H9 (cell line): ENCODE measurements at regions not wholly inside any gene's neighbourhood (a gene's known extent, or its start where the extent isn't known, plus 50 kb on each side); places are given as distances from the start of the nearest gene placed in this dataset.

Experiments used
- DNase-seq: peaks from one replicate; pipeline ENCODE4 v3.0.0-alpha.2; 2017
- H2AFZ ChIP-seq: one replicate; pipeline ENCODE4 v1.6.1; 2013; ENCODE audit warnings: mild to moderate bottlenecking, low read length, control low read depth, moderate library complexity
- H2AK5ac ChIP-seq: 2 replicates; pipeline ENCODE4 v1.6.1; 2013; ENCODE audit warnings: low read length, control low read depth, mixed read lengths; ENCODE audit not compliant: insufficient read length
- H2BK120ac ChIP-seq: one replicate; pipeline ENCODE4 v1.6.1; 2013; ENCODE audit warnings: low read depth, mild to moderate bottlenecking, low read length, control low read depth, inconsistent platforms; ENCODE audit not compliant: poor library complexity, severe bottlenecking
- H2BK12ac ChIP-seq: 2 replicates; pipeline ENCODE4 v1.6.1; 2013; ENCODE audit warnings: low read length, control low read depth, mixed read lengths, low read depth; ENCODE audit not compliant: insufficient read length
- H2BK15ac ChIP-seq: 2 replicates; pipeline ENCODE4 v1.6.1; 2013; ENCODE audit warnings: low read depth, low read length, control low read depth
- H2BK20ac ChIP-seq: one replicate; pipeline ENCODE4 v1.6.1; 2013; ENCODE audit warnings: low read depth, mild to moderate bottlenecking, low read length, control low read depth, inconsistent platforms; ENCODE audit not compliant: poor library complexity, severe bottlenecking
- H2BK5ac ChIP-seq: 2 replicates; pipeline ENCODE4 v1.6.1; 2013; ENCODE audit warnings: low read length, control low read depth, mixed read lengths; ENCODE audit not compliant: insufficient read length
- H3K14ac ChIP-seq: 2 replicates; pipeline ENCODE4 v1.6.1; 2013; ENCODE audit warnings: low read length, control low read depth; ENCODE audit not compliant: insufficient read depth
- H3K18ac ChIP-seq: 2 replicates; pipeline ENCODE4 v1.6.1; 2013; ENCODE audit warnings: low read depth, mild to moderate bottlenecking, mixed read lengths, low read length, control low read depth; ENCODE audit not compliant: insufficient read length
- H3K23ac ChIP-seq: 2 replicates; pipeline ENCODE4 v1.6.1; 2013; ENCODE audit warnings: low read length, control low read depth, mixed read lengths, low read depth; ENCODE audit not compliant: insufficient read length
- H3K23me2 ChIP-seq: 2 replicates; pipeline ENCODE4 v1.6.1; 2013; ENCODE audit warnings: low read depth, mild to moderate bottlenecking, mixed read lengths, low read length, control low read depth; ENCODE audit not compliant: insufficient read length, poor library complexity, severe bottlenecking
- H3K27ac ChIP-seq: 2 replicates; pipeline ENCODE4 v1.5.1; 2013; ENCODE audit warnings: low read length, control low read depth, mixed read lengths, low read depth; ENCODE audit not compliant: insufficient read length
- H3K27me3 ChIP-seq: 2 replicates; pipeline ENCODE4 v1.6.1; 2013; ENCODE audit warnings: low read length, control low read depth, inconsistent platforms; ENCODE audit not compliant: insufficient read depth
- H3K4ac ChIP-seq: 2 replicates; pipeline ENCODE4 v1.6.1; 2013; ENCODE audit warnings: low read depth, mild to moderate bottlenecking, control low read depth, inconsistent platforms, low read length, moderate library complexity
- H3K4me1 ChIP-seq: 2 replicates; pipeline ENCODE4 v1.6.1; 2013; ENCODE audit warnings: low read length, control low read depth, inconsistent platforms; ENCODE audit not compliant: insufficient read depth
- H3K4me2 ChIP-seq: 2 replicates; pipeline ENCODE4 v1.6.1; 2013; ENCODE audit warnings: low read length, control low read depth, mixed read lengths; ENCODE audit not compliant: insufficient read length, insufficient read depth
- H3K56ac ChIP-seq: 2 replicates; pipeline ENCODE4 v1.6.1; 2013; ENCODE audit warnings: low read depth, mild to moderate bottlenecking, mixed read lengths, low read length, control low read depth; ENCODE audit not compliant: insufficient read length
- H3K79me1 ChIP-seq: 2 replicates; pipeline ENCODE4 v1.6.1; 2013; ENCODE audit warnings: low read depth, mild to moderate bottlenecking, moderate library complexity, low read length, control low read depth, inconsistent platforms; ENCODE audit not compliant: insufficient read depth, poor library complexity, severe bottlenecking
- H3K79me2 ChIP-seq: 2 replicates; pipeline ENCODE4 v1.6.1; 2013; ENCODE audit warnings: low read length, control low read depth, inconsistent platforms; ENCODE audit not compliant: insufficient read depth
- H3K9ac ChIP-seq: 2 replicates; pipeline ENCODE4 v1.6.1; 2013; ENCODE audit warnings: low read length, control low read depth, mixed read lengths; ENCODE audit not compliant: insufficient read length; ENCODE audit errors: extremely low read depth
- H3K9me3 ChIP-seq: one replicate; pipeline ENCODE4 v1.6.1; 2013; ENCODE audit warnings: low read depth, low read length, inconsistent platforms; ENCODE audit not compliant: control insufficient read depth
- H3T11ph ChIP-seq: one replicate; pipeline ENCODE4 v1.6.1; 2013; ENCODE audit warnings: mild to moderate bottlenecking, low read length, control low read depth, inconsistent platforms
- H4K20me1 ChIP-seq: one replicate; pipeline ENCODE4 v1.6.1; 2013; ENCODE audit not compliant: control insufficient read depth, insufficient read length, insufficient read depth
- H4K5ac ChIP-seq: 2 replicates; pipeline ENCODE4 v1.6.1; 2013; ENCODE audit warnings: low read depth, mild to moderate bottlenecking, mixed read lengths, low read length, control low read depth; ENCODE audit not compliant: insufficient read length
- H4K8ac ChIP-seq: replicated peaks from 2 replicates; pipeline ENCODE4 v1.6.1; 2013; ENCODE audit warnings: low read length, control low read depth, mixed read lengths, low read depth; ENCODE audit not compliant: insufficient read length
- H4K91ac ChIP-seq: 2 replicates; pipeline ENCODE4 v1.6.1; 2013; ENCODE audit warnings: low read depth, mild to moderate bottlenecking, moderate library complexity, mixed read lengths, low read length, control low read depth; ENCODE audit not compliant: insufficient read length
- H3K27ac Mint-ChIP-seq, 3 experiments: 2 replicates in 2 of 3; 3 replicates in 1 of 3; pipeline ENCODE4 v1.8.0; 2020 to 2021; ENCODE audit warnings: mixed read lengths in 3 of 3, mild to moderate bottlenecking in 1 of 3, moderate library complexity in 1 of 3
- H3K27me3 Mint-ChIP-seq: 2 replicates; pipeline ENCODE4 v1.8.0; 2021; ENCODE audit warnings: low read depth, mild to moderate bottlenecking, moderate library complexity, mixed read lengths
- H3K36me3 Mint-ChIP-seq, 3 experiments: 2 replicates in 2 of 3; 3 replicates in 1 of 3; pipeline ENCODE4 v1.8.0; 2020 to 2021; ENCODE audit warnings: low read depth in 3 of 3, mixed read lengths in 3 of 3; ENCODE audit not compliant: insufficient read depth in 1 of 3
- H3K4me1 Mint-ChIP-seq, 2 experiments: 2 replicates each; pipeline ENCODE4 v1.8.0; 2020; ENCODE audit warnings: mixed read lengths in 2 of 2
- H3K4me3 Mint-ChIP-seq, 2 experiments: 2 replicates in 1 of 2; 3 replicates in 1 of 2; pipeline ENCODE4 v1.8.0; 2020 to 2021; ENCODE audit warnings: mild to moderate bottlenecking in 2 of 2, mixed read lengths in 2 of 2, moderate library complexity in 1 of 2
- H3K9me3 Mint-ChIP-seq, 2 experiments: 2 replicates in 1 of 2; 3 replicates in 1 of 2; pipeline ENCODE4 v1.8.0; 2020; ENCODE audit warnings: mild to moderate bottlenecking in 2 of 2, mixed read lengths in 2 of 2, moderate library complexity in 1 of 2
- WGBS: extraction: QIAGEN DNeasy Blood & Tissue Kit; methylation state at CpG from one replicate; pipeline ENCODE4 v1.1.7; 2013; ENCODE audit warnings: missing lambda C conversion rate, low lambda C conversion rate, mixed read lengths; ENCODE audit not compliant: insufficient read length; ENCODE audit errors: extremely low coverage; 5-methylcytosine and 5-hydroxymethylcytosine counted together
- TF ChIP-seq, protein P1 (sequence below): fragments of 200-600 bp; sonication (generic); conservative IDR thresholded peaks from 3 replicates; pipeline ENCODE4 v1.8.0; 2021; ENCODE audit warnings: antibody characterized with exemption, mild to moderate bottlenecking

DNA sequence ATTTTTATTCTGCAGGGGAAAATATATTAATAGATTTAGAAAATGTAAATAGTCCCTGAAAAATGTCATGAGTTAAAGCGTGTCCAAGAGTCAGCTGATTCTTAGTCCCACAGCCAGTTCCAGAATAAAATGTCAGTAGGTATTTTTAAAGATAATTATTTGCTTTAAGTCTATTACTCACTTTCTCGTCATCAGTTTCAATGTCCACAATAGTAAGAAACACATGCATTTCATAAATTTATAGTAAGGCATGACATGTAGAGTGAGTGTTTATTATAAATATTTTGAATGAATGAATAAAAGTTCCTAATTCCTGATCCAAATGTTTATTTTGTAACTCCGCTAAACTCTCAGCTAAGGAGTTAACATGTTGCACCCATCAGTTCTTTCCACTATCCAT is 1044.0 kb upstream of the PIK3C3 start:
- no peaks in the 10 kb centered on the region for H3K9me3 ChIP-seq
- H3T11ph ChIP-seq = no peak overlapping the region
- no peak overlapping the region for H3K9ac ChIP-seq
- H3K27ac Mint-ChIP-seq = no peak overlapping the region
- H2AK5ac ChIP-seq = no peak overlapping the region
- no peak overlapping the region for H2BK120ac ChIP-seq
- H2BK20ac ChIP-seq = no peak overlapping the region
- no peak overlapping the region for H3K56ac ChIP-seq
- H3K4me1 Mint-ChIP-seq = no peaks in the 10 kb centered on the region
- no peak overlapping the region for H4K91ac ChIP-seq
- H2AFZ ChIP-seq = no peak overlapping the region
- no peak overlapping the region for H3K23ac ChIP-seq
- no peak for DNase-seq
- TF ChIP-seq, protein P1, sequence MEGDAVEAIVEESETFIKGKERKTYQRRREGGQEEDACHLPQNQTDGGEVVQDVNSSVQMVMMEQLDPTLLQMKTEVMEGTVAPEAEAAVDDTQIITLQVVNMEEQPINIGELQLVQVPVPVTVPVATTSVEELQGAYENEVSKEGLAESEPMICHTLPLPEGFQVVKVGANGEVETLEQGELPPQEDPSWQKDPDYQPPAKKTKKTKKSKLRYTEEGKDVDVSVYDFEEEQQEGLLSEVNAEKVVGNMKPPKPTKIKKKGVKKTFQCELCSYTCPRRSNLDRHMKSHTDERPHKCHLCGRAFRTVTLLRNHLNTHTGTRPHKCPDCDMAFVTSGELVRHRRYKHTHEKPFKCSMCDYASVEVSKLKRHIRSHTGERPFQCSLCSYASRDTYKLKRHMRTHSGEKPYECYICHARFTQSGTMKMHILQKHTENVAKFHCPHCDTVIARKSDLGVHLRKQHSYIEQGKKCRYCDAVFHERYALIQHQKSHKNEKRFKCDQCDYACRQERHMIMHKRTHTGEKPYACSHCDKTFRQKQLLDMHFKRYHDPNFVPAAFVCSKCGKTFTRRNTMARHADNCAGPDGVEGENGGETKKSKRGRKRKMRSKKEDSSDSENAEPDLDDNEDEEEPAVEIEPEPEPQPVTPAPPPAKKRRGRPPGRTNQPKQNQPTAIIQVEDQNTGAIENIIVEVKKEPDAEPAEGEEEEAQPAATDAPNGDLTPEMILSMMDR = no peak
- no peaks in the 10 kb centered on the region for H3K4me1 ChIP-seq
- no peak overlapping the region for H2BK15ac ChIP-seq
- no peak overlapping the region for H3K27ac ChIP-seq
- no peaks in the 10 kb centered on the region for H3K27me3 ChIP-seq
- no peaks in the 10 kb centered on the region for H4K20me1 ChIP-seq
- H3K14ac ChIP-seq = no peak overlapping the region
- no peak overlapping the region for H3K18ac ChIP-seq
- no peak overlapping the region for H2BK12ac ChIP-seq
- no peak overlapping the region for H2BK5ac ChIP-seq
- H3K79me1 ChIP-seq = no peaks in the 10 kb centered on the region
- no peaks in the 10 kb centered on the region for H3K27me3 Mint-ChIP-seq
- H4K8ac ChIP-seq = no peak overlapping the region
- no peak overlapping the region for H4K5ac ChIP-seq
- H3K4me3 Mint-ChIP-seq = no peak overlapping the region
- H3K9me3 Mint-ChIP-seq = no peaks in the 10 kb centered on the region
- H3K23me2 ChIP-seq = no peaks in the 10 kb centered on the region
- H3K4me2 ChIP-seq = no peak overlapping the region
- WGBS = no CpG with 5 or more reads among the region's 3 CpGs
- H3K79me2 ChIP-seq = no peaks in the 10 kb centered on the region
- no peak overlapping the region for H3K4ac ChIP-seq
- no peaks in the 10 kb centered on the region for H3K36me3 Mint-ChIP-seq
